ENCODE measurements at regions not wholly inside any gene's neighbourhood (a gene's known extent, or its start where the extent isn't known, plus 50 kb on each side); places are given as distances from the start of the nearest gene placed in this dataset.
"Not testable (repeated sequence)": the region's sequence is repeated elsewhere in the genome, so short reads cannot be mapped to it uniquely, and the experiment has no call there.

DNA sequence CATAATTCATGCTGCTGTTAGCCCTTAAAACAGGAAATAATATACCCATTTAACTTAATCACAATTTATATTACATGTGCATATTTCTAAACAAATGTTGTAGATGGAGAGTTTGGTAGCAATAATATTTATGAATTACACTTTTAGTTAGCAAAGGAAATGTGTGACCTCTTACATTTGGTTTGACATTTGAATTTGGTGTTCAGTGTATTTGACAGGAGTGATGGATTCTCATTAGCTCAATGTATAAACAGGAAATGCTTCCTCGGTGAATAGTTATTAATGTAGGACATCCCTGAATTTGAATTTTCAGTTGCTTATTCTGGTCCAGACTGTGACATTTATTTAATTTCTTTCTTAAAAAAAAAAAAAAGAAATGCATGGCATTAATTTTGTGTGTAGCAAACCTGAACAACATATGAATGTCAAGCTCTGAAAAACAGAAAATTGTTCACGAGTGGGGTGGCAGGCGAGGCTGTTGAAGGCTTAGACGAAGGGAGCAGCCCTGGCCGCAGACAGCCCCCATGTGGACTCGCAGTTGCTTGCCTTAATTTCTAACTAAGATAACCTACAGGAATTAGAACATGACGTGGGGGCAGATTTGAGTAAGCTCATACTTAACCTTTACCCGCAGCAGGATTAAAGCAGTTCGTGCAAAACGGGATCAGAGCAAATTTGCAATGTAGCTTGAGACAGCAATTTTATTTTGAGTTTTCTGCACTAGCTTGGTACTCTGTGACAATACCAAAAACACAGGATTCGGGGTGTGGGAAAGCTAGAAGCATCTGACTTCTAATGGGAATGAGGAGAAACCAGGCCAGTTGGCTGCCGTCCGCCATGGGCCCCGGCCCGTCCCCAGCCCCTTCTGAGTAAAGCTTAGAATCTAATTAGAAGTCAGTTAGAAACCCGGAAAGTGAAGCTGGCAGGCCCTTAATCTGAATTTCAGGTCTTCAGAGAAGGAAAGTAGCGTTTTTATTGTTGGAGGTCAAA is 134.3 kb downstream of the MACROH2A1 start:
- DNase-seq (ENCODE audit: extremely low spot score in 2 of 2) = no peak
- Histone ChIP-seq H3K9me3 (no peaks in the 10 kb centered on the region), H3K4me3 (no peak overlapping the region), H3K27ac (no peak overlapping the region), H3K4me1 (peaks cover 14% of the 10 kb centered on the region), H3K36me3 (no peaks in the 10 kb centered on the region), H3K27me3 (no peaks in the 10 kb centered on the region)
- intact Hi-C loops (cut with DNase I) = no loop called here
- TF ChIP-seq POLR2AphosphoS5 (IDR thresholded peaks at IDR 0.05; ENCODE audit: insufficient read depth in 1 of 2, low read depth in 1 of 2) = no peak
- TF ChIP-seq POLR2A (IDR thresholded peaks at IDR 0.05) = no peak
- TF ChIP-seq, protein P1, sequence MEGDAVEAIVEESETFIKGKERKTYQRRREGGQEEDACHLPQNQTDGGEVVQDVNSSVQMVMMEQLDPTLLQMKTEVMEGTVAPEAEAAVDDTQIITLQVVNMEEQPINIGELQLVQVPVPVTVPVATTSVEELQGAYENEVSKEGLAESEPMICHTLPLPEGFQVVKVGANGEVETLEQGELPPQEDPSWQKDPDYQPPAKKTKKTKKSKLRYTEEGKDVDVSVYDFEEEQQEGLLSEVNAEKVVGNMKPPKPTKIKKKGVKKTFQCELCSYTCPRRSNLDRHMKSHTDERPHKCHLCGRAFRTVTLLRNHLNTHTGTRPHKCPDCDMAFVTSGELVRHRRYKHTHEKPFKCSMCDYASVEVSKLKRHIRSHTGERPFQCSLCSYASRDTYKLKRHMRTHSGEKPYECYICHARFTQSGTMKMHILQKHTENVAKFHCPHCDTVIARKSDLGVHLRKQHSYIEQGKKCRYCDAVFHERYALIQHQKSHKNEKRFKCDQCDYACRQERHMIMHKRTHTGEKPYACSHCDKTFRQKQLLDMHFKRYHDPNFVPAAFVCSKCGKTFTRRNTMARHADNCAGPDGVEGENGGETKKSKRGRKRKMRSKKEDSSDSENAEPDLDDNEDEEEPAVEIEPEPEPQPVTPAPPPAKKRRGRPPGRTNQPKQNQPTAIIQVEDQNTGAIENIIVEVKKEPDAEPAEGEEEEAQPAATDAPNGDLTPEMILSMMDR (IDR thresholded peaks at IDR 0.05) = no peak

DNA sequence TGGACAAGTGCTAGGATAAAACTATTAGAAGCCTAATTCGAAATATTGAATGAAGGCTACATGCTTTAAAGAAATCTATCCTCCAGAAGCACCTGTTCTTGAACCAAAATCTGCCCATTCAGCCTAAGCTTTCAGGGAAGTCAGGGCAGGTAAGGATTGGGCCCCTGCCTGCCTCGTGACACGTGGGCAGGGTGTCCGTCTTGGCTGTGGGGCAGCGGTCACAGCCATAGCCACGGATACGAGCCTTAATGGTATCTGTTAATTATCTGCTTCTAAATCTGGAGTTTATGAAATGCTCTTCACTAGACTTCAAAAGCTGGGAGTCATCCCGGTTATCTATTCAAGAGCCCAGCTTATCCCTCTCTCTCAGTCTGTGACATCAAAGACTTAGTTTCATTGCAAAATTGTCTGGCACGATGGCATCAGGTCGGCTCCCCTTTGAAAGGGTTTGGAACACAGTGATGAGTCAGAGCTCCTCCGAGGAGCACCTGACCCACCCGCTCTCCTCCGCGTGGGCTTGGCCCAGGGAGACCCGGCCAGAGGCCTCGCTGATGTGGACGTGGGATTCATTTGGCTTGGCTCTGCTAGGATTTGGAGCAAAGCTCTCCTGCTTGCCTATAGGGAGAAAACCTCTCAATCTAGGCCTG is 135.9 kb downstream of the MACROH2A1 start:
- Histone ChIP-seq H3K27me3 (no peaks in the 10 kb centered on the region), H3K27ac (no peak overlapping the region)
- TF ChIP-seq POLR2AphosphoS5 (IDR thresholded peaks at IDR 0.05; ENCODE audit: insufficient read depth in 1 of 2, low read depth in 1 of 2) (no peak), POLR2A (IDR thresholded peaks at IDR 0.05) (no peak)
- TF ChIP-seq, protein P1 (IDR thresholded peaks at IDR 0.05) = no peak

DNA sequence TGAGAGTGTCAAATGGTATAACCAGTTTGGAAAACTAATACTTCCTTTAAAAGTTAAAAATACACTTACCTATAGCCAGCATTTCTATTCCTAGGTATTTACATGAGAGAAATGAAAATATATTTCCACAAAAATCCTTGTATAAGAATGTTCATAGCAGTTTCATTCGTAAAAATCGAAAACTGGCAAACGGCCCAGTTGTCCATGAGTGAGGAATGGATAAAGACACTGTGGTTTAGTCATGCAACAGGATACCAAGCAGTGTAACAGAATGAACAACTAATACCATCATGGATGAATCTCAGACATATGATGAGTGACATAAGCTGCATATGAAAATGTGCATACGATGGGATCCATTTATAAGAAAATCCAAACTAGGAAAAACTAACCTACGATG is 136.7 kb downstream of the MACROH2A1 start:
- no peaks in the 10 kb centered on the region for H3K9me3 ChIP-seq
- H3K27me3 ChIP-seq = no peaks in the 10 kb centered on the region
- no peak for DNase-seq (ENCODE audit: extremely low spot score in 2 of 2)
- no peak overlapping the region for H3K4me3 ChIP-seq
- no peak for TF ChIP-seq POLR2AphosphoS5 (IDR thresholded peaks at IDR 0.05; ENCODE audit: insufficient read depth in 1 of 2, low read depth in 1 of 2)
- no peak overlapping the region for H3K27ac ChIP-seq
- intact Hi-C loops (cut with DNase I) = no loop called here
- H3K36me3 ChIP-seq = no peaks in the 10 kb centered on the region
- peaks cover 3% of the 10 kb centered on the region for H3K4me1 ChIP-seq

More for the DNA sequence above, 135.9 kb downstream of the MACROH2A1 start:
- DNase-seq (ENCODE audit: extremely low spot score in 2 of 2) = no peak
- intact Hi-C loops (cut with DNase I) = no loop called here
- no peaks in the 10 kb centered on the region for H3K36me3 ChIP-seq
- no peak overlapping the region for H3K4me3 ChIP-seq
- peaks cover 6% of the 10 kb centered on the region for H3K4me1 ChIP-seq
- no peaks in the 10 kb centered on the region for H3K9me3 ChIP-seq

DNA sequence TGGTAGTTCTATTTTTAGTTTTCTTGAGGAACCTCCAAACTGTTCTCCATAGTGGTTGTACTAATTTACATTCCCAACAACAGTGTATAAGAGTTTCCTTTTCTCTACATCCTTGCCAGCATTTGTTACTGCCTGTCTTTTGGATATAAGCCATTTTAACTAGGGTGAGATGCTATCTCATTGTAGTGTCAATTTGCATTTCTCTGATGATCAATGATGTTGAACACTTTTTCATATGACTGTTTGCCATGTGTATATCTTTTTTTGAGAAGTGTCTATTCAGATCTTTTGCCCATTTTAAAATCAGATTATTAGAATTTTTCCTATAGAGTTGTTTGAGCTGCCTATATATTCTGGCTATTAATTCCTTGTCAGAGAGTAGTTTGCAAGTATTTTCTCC is 138.9 kb downstream of the MACROH2A1 start:
- H3K27me3 ChIP-seq; H3K4me3 ChIP-seq; intact Hi-C loops (cut with DNase I); H3K36me3 ChIP-seq; H3K4me1 ChIP-seq; H3K9me3 ChIP-seq; DNase-seq (ENCODE audit: extremely low spot score in 2 of 2); H3K27ac ChIP-seq: not testable (repeated sequence)

DNA sequence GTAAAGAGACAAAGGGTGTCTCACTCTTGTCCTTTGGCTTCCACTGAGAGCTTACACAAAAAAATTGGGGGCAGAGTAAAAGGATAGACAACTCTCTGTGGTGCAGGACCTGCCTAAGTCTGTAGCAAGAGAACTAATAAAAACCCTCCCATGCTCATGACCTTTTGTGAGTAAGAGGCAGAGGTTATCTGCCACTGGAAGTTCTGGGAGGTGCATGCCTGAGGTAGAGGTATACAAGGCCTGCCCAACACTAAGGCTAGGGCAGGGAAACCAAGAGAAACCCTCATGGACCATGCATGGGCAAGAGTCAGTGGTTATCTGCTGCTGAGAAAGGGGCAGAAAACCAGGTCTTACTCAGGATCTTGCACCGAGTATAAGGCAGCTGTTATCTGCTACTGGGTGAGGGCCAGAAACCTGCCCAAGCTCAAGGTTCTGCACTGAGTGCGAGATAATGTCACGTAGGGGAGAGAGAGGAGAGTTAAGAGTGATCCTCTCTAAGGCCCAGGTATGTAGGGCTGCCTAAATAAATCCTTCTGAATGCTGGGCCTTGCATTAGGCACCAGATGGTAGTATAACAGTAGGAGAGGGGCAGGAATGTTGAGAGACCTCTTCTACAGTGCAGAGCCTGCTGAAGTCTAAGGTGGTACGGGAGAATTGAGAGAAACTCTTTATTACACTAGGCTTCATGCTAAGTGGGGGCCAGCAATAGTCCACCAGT is 143.4 kb downstream of the MACROH2A1 start:
- intact Hi-C loops (cut with DNase I) = no loop called here

More for the DNA sequence above, 143.4 kb downstream of the MACROH2A1 start:
- Histone ChIP-seq H3K4me3 (no peak overlapping the region), H3K4me1 (no peaks in the 10 kb centered on the region), H3K36me3 (no peaks in the 10 kb centered on the region), H3K27me3 (no peaks in the 10 kb centered on the region), H3K9me3 (no peaks in the 10 kb centered on the region), H3K27ac (no peak overlapping the region)
- TF ChIP-seq, protein P1 (IDR thresholded peaks at IDR 0.05) = no peak
- TF ChIP-seq POLR2A (IDR thresholded peaks at IDR 0.05) = no peak
- TF ChIP-seq POLR2AphosphoS5 (IDR thresholded peaks at IDR 0.05; ENCODE audit: insufficient read depth in 1 of 2, low read depth in 1 of 2) = no peak
- DNase-seq (ENCODE audit: extremely low spot score in 2 of 2) = peak in 1 of 2 donors; percentile 27

Data from vagina (tissue), 2 donors.